Activated CD4-positive, alpha-beta T cell treated with anti-CD3 and anti-CD28 coated beads, Interleukin-2, amount 10 ng/mL, durations not matched to agents 24 days and 14 days (primary cell): ENCODE measurements at regions not wholly inside any gene's neighbourhood (a gene's known extent, or its start where the extent isn't known, plus 50 kb on each side); places are given as distances from the start of the nearest gene placed in this dataset.
"Not testable (repeated sequence)": the region's sequence is repeated elsewhere in the genome, so short reads cannot be mapped to it uniquely, and the experiment has no call there.

Source experiments
- DNase-seq: peaks from one replicate; pipeline ENCODE4 v3.0.0; 2022
- H3K27ac Mint-ChIP-seq: one replicate; pipeline ENCODE4 v1.8.0; 2022; ENCODE audit warnings: mild to moderate bottlenecking, mixed read lengths
- H3K27me3 Mint-ChIP-seq: one replicate; pipeline ENCODE4 v1.8.0; 2022; ENCODE audit warnings: mixed read lengths
- H3K36me3 Mint-ChIP-seq: one replicate; pipeline ENCODE4 v1.8.0; 2022; ENCODE audit warnings: low read depth, mild to moderate bottlenecking, mixed read lengths
- H3K4me1 Mint-ChIP-seq: one replicate; pipeline ENCODE4 v1.8.0; 2021; ENCODE audit warnings: mixed read lengths
- H3K4me3 Mint-ChIP-seq: one replicate; pipeline ENCODE4 v1.8.0; 2022; ENCODE audit warnings: mild to moderate bottlenecking, moderate library complexity, mixed read lengths
- H3K9me3 Mint-ChIP-seq: one replicate; pipeline ENCODE4 v1.8.0; 2021; ENCODE audit warnings: mixed read lengths
- intact Hi-C: fragments of 100-400 bp; cut with micrococcal nuclease; formaldehyde crosslinking; loops from one replicate; pipeline ENCODE4 v1.15.1; 2023

DNA sequence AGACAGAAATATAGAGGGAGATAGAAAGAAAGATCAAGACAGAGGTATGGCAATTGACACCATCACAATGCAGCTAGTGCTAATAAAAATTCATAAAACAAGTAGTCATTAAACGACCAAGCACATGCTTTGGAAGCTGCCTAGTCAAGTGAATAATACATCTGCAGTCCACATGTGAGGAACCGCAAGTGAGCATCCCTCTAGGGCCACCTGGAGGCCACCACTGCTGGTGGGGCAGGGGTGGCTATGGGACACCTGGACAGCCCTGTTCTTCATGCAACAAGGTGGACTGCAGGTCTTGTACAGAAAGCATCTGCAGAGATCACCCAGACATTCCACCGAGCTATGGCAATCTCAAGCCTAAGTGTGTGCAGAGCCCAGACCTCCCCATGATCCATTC is 451.1 kb upstream of the PFKP start:
- Mint-ChIP-seq H3K36me3 (no peaks in the 10 kb centered on the region), H3K4me1 (no peaks in the 10 kb centered on the region), H3K27ac (no peak overlapping the region), H3K4me3 (no peak overlapping the region), H3K27me3 (no peaks in the 10 kb centered on the region), H3K9me3 (no peaks in the 10 kb centered on the region)
- intact Hi-C loops, result no loop called here
- no peak for DNase-seq

DNA sequence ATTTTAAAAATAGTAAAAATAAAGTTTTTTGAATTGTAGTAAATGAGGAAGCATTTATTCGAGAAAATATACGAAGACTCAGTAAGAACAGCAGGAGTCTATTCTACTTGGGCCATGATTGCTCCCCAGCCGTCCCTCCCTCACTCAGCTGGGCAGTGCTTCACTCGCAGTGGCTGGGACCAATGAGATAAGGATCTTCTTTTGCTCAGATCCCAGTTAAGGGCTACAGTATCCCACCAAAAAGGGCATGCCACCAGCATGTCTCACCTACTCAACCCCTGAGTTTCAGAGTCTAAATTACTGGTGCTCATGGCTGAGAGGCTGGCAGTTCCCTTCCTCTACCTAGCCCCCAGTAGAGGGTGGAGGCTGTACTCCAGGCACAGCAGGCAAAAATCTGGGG is 455.7 kb upstream of the PFKP start:
- intact Hi-C loops, result no loop called here
- Mint-ChIP-seq H3K36me3 (no peaks in the 10 kb centered on the region), H3K9me3 (no peaks in the 10 kb centered on the region), H3K27me3 (no peaks in the 10 kb centered on the region), H3K4me1 (no peaks in the 10 kb centered on the region), H3K4me3 (no peak overlapping the region), H3K27ac (no peak overlapping the region)
- no peak for DNase-seq

DNA sequence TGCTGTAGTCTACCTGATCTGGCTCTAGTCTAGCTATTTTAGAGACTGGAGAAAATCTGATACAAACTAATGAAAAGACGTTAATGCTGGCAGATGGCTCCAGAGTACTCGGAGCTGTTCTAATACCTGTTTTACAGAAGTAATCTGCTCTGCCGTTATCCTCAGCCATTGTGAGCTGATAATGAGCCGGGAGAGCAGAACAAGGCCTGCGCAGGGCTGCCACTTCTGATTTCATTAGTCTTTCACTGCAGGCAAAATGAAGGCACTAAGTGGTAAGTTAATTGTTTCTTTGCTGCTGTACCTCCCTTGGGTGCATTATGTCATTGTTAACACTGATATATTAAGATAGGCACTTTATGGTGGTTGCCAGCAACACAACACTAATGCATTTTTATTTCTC is 456.4 kb upstream of the PFKP start:
- Mint-ChIP-seq H3K4me3 (no peak overlapping the region), H3K4me1 (no peaks in the 10 kb centered on the region), H3K27me3 (no peaks in the 10 kb centered on the region), H3K27ac (no peak overlapping the region), H3K36me3 (no peaks in the 10 kb centered on the region), H3K9me3 (no peaks in the 10 kb centered on the region)
- DNase-seq, result no peak
- intact Hi-C loops, result no loop called here

DNA sequence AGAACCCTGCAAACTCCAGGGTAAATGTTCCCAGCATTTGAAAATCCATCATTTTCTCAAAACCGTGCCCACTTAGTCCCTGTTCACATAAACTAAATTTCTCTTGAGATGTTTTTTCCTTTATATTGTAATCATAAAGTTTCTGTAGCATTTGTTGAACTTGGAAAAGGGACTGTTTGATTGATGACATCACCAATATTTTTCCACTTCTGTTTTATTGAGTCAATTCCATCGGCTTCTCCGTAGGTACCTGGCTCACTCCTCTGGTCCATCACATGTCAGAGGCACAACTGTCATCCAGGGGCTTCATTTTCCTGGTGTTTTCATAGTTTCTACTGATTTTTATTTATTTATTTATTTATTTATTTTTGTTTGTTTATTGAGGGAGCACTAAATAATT is 462.5 kb upstream of the PFKP start:
- intact Hi-C loops, result no loop called here
- Mint-ChIP-seq H3K4me1 (no peaks in the 10 kb centered on the region), H3K27me3 (no peaks in the 10 kb centered on the region), H3K36me3 (no peaks in the 10 kb centered on the region), H3K4me3 (no peak overlapping the region), H3K9me3 (no peaks in the 10 kb centered on the region), H3K27ac (no peak overlapping the region)
- DNase-seq, result no peak

DNA sequence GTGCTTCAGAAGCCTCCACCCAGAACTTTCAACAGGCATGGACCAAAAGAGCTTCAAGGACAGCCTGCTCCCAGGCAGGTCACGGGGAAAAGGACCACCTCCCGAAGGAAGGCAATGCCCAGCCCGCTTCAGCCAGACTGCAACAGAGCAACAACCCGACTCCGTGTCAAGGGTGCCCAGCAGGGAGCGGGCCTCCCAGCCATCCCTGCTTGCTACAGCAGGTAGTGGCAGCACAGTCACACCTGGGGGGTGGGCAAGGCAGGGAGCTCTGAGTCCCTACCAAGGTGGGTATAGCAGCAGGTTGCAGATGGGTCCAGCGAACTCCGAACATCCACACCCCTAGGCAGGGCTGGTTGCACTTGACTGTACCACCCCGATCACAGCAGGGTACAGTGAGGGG is 467.8 kb upstream of the PFKP start:
- Mint-ChIP-seq H3K9me3 (no peaks in the 10 kb centered on the region), H3K27me3 (no peaks in the 10 kb centered on the region), H3K4me1 (no peaks in the 10 kb centered on the region), H3K36me3 (no peaks in the 10 kb centered on the region), H3K27ac (no peak overlapping the region), H3K4me3 (no peak overlapping the region)
- DNase-seq, result no peak
- intact Hi-C loops, result no loop called here

DNA sequence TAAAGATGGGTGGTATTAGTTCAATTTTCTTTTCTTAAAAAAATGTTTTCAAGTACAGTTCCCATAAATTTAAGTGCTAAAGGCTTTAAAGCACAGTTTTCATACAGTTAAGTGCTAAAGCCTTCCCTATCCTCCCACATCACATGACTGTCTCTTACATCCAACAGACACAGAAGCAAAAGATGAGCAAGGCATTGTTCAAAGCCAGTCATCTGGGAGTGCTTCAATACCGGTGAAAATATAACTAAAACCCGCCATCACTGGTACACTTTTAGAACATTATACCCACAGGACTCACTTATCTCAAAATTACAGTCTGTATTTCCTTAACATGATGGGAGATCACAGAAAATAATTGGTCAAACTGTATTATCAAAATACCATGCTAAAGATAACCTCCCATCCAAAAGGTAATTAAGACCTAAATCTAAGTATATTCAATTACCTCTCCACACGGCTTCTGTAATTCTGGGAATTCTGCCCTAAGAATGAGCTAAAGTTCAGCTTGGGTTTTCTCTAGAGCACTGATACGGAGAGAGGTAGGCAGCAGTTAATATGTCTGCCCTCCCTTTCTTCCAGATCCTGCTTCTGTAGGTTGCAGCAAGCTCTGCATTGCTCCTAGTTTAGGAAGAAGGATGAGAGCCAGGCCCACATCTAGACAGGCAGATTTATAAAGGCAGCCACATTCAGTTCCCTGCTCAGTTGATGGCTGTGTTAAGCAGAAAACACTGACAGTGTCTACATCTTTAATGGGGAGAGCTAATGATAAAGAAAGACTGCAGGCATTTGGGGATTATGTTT is 474.8 kb upstream of the PFKP start:
- no peak for DNase-seq
- intact Hi-C loops, result no loop called here
- Mint-ChIP-seq H3K9me3 (no peaks in the 10 kb centered on the region), H3K4me1 (no peaks in the 10 kb centered on the region), H3K27ac (no peak overlapping the region), H3K27me3 (no peaks in the 10 kb centered on the region), H3K36me3 (no peaks in the 10 kb centered on the region), H3K4me3 (no peak overlapping the region)

DNA sequence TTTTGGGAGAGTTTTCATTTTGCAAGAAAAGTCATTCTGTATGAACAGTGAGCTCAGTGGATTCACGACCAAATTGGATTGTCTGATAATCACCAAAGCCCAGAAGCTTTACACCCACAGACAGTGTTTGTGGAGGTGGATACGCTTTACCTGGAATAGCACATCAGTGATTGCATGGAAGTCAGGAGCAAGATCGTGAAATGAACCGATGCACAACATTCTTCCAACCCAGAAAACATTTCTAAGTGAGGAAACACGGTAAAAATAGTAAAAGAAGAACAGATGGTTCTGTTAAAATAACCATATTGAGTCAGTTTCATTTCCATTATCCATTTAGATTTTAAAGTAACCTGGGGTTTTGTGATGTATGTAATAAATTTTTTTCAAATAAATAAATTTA is 478.2 kb upstream of the PFKP start:
- intact Hi-C loops, result no loop called here
- H3K9me3 Mint-ChIP-seq, result no peaks in the 10 kb centered on the region
- H3K36me3 Mint-ChIP-seq, result no peaks in the 10 kb centered on the region
- no peak for DNase-seq
- no peak overlapping the region for H3K27ac Mint-ChIP-seq
- no peak overlapping the region for H3K4me3 Mint-ChIP-seq
- no peaks in the 10 kb centered on the region for H3K4me1 Mint-ChIP-seq
- H3K27me3 Mint-ChIP-seq, result no peaks in the 10 kb centered on the region

DNA sequence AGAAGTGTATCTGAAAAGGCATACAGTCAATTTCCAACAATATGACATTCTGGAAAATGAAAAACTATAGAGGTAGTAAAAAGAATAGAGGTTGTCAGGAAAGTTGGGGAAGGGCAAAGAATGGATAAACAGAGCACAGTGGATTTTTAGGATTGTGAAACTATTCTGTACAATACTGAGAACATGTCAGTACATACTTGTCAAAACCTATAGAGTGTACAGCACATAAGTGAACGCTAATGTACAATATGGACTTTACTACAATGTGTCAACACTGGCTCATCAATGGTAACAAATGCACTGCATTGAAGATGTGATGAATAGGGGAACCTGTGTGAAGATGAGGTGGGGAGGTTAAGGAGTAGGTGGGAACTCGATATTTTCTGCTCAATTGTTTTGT is 483.0 kb upstream of the PFKP start:
- DNase-seq, result no peak
- intact Hi-C loops, result no loop called here
- Mint-ChIP-seq H3K27ac (no peak overlapping the region), H3K36me3 (no peaks in the 10 kb centered on the region), H3K9me3 (no peaks in the 10 kb centered on the region), H3K4me1 (no peaks in the 10 kb centered on the region), H3K27me3 (no peaks in the 10 kb centered on the region), H3K4me3 (no peak overlapping the region)

DNA sequence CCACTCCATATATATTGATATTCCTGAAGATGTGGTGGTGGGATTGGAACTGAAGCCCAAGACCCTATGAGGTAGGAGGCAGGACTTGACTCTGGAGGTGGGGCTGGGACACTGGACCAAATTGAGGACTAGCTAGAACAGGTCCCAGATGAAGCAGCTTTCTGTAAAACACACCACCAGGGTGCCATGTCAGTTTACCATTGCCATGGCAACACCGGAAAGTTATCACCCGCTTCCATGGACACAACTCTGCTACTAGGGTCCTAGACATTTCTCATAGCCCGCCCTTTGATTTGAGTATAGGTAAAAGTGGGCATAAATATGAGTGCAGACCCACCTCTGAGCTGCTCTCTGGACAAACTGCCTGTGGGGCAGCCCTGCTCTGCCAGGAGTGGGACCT is 490.5 kb upstream of the PFKP start:
- Mint-ChIP-seq H3K4me3 (no peak overlapping the region), H3K36me3 (no peaks in the 10 kb centered on the region), H3K27ac (no peak overlapping the region), H3K27me3 (no peaks in the 10 kb centered on the region), H3K9me3 (no peaks in the 10 kb centered on the region), H3K4me1 (no peaks in the 10 kb centered on the region)
- intact Hi-C loops, result no loop called here
- DNase-seq, result no peak

DNA sequence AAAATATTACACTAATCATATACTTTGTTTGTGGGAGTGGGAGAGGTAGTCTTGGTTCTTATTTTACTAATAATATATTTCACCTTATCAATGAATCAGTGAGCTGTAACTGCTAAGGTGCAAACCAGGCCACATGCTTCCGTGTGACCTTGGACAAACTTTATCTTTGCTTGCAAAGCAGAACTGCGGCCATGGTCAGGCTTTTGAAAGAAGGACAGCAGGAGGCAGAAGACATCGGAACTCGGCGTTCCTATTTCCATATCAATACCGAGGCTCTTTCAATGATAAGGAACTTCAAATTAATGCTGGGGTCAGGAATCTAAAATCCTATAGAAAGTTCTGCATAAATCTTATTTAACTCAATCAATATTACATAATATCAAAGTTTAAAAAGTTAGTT is 491.9 kb upstream of the PFKP start:
- H3K9me3 Mint-ChIP-seq, result no peaks in the 10 kb centered on the region
- H3K4me1 Mint-ChIP-seq, result no peaks in the 10 kb centered on the region
- H3K36me3 Mint-ChIP-seq, result no peaks in the 10 kb centered on the region
- intact Hi-C loops, result no loop called here
- H3K27ac Mint-ChIP-seq, result no peak overlapping the region
- H3K4me3 Mint-ChIP-seq, result no peak overlapping the region
- DNase-seq, result no peak
- H3K27me3 Mint-ChIP-seq, result no peaks in the 10 kb centered on the region

DNA sequence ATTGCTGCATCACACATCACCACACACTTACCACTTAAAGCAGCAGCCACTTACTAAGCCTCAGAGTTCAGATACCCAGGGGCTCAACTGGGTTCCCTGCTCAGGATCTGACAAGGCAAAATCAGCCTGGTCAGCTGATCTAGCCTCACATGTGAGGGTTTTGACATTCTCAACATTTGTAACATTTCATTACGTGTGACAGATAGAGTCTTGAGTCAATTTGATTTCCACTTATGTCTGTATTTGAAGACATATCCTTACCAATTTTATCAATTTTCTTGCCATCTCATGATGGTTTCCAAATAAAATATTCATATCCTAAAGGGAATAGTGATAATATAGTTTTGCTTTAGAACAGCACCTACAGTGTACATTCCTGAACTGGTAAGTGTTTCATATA is 494.7 kb upstream of the PFKP start:
- no peak for DNase-seq
- Mint-ChIP-seq H3K27me3 (no peaks in the 10 kb centered on the region), H3K9me3 (no peaks in the 10 kb centered on the region), H3K36me3 (no peaks in the 10 kb centered on the region), H3K27ac (no peak overlapping the region), H3K4me3 (no peak overlapping the region), H3K4me1 (no peaks in the 10 kb centered on the region)
- intact Hi-C loops, result no loop called here

DNA sequence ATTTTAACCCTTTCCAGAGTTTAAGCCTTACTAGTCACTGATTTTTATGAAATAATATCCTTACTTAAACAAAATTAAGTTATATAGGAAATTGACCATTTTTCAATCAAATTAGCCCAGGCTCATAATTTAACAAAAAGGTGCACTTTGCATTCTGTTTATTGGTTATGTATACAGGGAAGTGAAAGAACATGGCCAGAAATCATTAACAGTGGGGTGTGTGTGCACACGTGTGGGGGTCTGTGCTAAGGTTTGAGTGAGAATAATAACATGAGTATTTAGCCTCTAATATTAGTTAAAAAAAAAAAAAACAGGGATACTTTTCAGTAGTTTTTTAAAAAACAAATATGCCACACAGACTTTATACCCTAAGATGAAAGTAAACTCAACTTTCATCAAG is 510.5 kb upstream of the PFKP start:
- H3K4me3 Mint-ChIP-seq, result no peak overlapping the region
- H3K9me3 Mint-ChIP-seq, result no peaks in the 10 kb centered on the region
- no peaks in the 10 kb centered on the region for H3K4me1 Mint-ChIP-seq
- peaks cover 2% of the 10 kb centered on the region for H3K27me3 Mint-ChIP-seq
- intact Hi-C loops, result no loop called here
- H3K27ac Mint-ChIP-seq, result no peak overlapping the region
- DNase-seq, result no peak
- no peaks in the 10 kb centered on the region for H3K36me3 Mint-ChIP-seq

DNA sequence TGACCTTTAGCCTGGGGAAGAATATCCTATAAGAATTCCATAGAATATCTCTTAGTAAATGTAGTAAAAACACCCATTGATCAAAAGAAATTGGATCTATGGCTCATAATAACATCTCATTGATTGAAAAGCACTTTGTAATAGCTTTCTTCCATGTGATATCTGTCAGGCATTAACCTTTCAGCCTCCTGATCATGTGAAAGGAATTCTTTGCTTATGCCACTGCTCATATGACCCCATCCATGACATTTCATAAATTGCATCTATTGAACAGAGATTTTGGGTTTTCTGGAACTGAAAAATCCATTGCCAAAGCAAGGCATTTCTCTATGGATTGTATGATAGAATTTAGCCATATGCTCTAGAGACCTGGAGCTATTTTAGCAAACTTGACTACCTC is 519.3 kb upstream of the PFKP start:
- Mint-ChIP-seq H3K27me3 (no peaks in the 10 kb centered on the region), H3K36me3 (no peaks in the 10 kb centered on the region), H3K4me1 (no peaks in the 10 kb centered on the region), H3K9me3 (no peaks in the 10 kb centered on the region), H3K4me3 (no peak overlapping the region), H3K27ac (no peak overlapping the region)
- DNase-seq, result no peak
- intact Hi-C loops, result no loop called here

DNA sequence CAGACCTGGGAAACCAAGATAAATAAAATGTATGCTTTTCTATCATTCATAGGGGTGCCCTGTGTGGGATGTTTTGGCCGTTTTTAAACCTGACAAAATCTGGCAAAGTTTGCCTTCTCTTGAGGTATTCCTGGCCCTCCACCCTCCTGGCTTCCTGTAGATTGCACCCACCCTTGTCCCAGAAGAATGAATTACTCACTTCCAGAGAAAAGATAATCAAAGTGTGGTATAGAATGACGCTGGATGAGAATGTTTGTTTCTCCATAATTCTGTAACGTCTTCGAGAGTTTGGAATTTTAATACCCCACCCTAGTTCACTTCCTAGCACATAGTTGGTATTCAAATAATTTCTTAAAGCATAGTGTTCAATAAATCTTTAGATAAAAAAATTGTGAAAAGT is 519.7 kb upstream of the PFKP start:
- Mint-ChIP-seq H3K4me1 (no peaks in the 10 kb centered on the region), H3K27me3 (no peaks in the 10 kb centered on the region), H3K27ac (no peak overlapping the region), H3K36me3 (no peaks in the 10 kb centered on the region), H3K9me3 (no peaks in the 10 kb centered on the region), H3K4me3 (no peak overlapping the region)
- DNase-seq, result no peak
- intact Hi-C loops, result no loop called here

DNA sequence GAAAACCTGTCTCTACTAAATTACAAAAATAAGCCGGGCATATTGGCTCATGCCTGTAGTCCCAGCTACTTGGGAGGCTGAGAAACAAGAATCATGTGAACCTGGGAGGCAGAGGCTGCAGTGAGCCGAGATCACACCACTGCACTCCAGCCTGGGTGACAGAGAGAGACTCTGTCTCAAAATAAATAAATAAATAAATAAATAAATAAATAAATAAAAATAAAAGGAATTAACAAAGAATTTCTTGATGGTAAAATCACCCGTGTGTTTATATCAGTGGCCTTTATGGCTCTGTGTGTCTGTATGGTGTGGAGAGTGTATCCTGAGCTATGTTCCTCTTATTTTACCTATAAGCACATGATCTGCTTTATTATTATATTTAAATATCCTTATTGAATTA is 520.5 kb upstream of the PFKP start:
- intact Hi-C loops, H3K27ac Mint-ChIP-seq, H3K4me3 Mint-ChIP-seq, DNase-seq, H3K36me3 Mint-ChIP-seq, H3K27me3 Mint-ChIP-seq, H3K4me1 Mint-ChIP-seq, H3K9me3 Mint-ChIP-seq: not testable (repeated sequence)
